Non-pigmented ciliary epithelial cell (primary cell): ENCODE measurements at regions not wholly inside any gene's neighbourhood (a gene's known extent, or its start where the extent isn't known, plus 50 kb on each side); places are given as distances from the start of the nearest gene placed in this dataset.

Source experiments
- DNase-seq: peaks from one replicate; pipeline ENCODE4 v3.0.0-alpha.2; 2010; ENCODE audit warnings: low read depth

DNA sequence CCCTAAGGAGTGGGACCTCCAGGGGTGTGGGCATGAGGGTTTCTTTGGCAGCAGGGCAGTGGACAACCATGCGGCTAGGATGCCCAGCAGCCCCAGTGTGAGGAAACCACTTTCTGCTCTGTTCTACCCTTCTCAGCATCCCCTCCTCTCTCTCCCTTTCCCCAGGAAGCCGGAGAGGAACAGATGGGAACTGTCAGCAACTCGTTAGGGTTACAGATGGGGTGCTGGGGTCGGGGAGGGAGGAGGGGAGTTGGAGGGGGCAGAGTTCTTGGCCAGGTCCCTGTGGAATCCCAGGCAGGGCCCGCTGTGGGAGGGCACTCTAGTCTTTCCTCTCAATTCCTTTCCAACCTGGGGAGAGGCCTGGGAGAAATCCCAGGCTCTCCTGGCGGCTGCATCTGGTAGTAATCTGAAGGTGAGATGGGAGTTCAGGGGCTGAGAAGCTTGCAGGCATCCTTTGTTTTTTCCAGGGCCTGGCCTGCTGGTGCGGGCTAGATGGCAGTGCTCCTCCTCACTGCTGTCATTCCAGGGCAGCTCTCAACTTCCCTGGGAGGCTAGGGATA, 93.9 kb upstream of the CSF3R start:
- no peak for DNase-seq

DNA sequence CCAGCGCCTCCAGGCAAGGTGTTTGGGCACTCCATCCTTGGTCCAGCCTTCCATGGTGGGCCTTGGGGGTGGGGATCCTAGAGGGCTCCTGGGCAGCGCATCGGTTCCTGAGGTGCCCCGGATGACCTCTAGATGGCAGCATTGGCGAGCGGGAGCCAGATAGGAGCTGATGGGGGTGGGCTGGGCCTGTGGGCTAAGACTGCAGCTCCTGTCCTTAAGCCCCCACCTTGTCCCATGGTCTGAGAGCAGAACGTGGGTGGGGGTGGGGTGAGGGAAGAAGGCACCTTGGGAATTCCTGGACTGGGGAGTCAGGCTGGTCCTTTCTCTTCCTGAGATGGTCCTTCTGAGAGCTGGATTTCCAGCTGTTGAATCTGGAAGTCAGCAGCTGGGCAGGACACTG, 93.4 kb upstream of the CSF3R start:
- DNase-seq: peak; percentile 4

DNA sequence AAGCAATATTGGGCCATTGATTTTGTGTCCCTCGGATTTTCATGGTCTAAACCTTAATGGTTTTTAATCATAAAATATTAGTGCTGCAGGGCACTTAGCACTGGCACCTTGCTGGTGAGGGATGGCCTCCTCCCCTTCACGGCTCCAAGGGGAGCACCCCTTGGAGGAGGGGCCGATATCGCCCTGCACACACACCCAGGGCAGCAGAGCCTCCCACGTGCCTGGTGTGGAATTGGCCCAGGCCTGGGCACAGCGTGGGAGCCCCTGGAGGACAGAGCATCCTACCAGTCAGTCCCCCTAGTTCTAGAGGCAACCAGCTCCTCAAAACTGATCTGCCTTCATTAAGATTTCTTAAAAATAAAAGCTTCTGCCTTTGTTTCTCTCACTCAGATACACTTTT, 90.7 kb upstream of the CSF3R start:
- DNase-seq: no peak

DNA sequence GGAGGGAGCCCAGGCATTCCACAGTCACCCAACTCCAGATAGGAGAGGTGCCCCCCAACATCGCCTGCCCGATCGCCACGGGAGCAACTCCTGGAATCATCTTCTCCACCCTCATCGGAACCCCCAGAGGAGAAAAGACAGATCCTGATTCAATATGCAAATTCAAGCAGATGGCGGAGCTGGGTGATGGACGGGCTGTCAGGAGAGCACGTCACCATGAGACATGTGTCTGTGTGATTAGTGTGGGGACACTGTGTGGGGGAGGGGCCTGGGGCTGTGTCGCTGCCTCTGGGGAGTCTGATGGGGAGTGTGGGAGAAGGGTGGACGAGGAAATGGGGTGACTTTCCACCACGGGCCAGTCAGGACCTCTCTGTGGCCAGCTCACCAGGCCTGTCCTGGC, 90.2 kb upstream of the CSF3R start:
- no peak for DNase-seq

DNA sequence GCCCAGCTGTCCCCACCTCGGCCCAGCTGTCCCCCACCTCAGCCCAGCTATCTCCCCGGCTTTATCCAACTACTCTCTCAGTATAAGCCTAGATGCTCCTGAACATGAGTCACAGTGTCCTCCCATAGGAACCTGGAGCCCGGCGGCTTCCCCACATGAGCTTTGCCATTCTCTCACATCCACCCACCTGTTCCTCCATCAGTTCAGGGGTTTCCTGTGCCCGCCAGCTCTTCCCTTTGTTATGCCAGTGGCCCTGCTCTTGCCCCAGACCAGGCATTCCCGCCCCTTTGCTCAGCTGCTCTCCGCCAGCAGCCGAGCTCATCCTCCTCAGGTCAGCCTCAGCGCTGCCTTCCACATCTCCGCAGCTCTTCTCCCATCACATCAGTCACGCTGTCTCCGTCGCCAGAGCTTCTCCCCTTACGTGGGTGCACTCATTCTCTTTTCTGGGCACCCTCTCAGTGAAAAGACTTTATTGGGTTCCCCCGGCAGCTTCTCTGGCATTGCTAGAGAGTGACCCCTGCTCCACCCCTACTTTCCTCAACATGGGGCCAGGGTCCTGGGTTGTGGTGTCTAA, 89.5 kb upstream of the CSF3R start:
- DNase-seq: no peak

DNA sequence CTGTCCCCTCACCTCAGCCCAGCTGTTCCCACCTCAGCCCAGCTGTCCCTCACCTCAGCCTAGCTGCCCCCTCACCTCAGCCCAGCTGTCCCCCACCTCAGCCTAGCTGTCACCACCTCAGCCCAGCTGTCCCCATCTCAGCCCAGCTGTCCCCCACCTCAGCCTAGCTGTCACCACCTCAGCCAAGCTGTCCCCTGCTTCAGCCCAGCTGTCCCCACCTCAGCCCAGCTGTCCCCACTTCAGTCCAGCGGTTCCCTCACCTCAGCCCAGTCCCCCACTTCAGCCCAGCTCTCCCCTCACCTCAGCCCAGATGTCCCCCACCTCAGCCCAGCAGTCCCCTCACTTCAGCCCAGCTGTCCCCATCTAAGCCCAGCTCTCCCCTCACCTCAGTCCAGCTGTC, 88.4 kb upstream of the CSF3R start:
- no peak for DNase-seq

DNA sequence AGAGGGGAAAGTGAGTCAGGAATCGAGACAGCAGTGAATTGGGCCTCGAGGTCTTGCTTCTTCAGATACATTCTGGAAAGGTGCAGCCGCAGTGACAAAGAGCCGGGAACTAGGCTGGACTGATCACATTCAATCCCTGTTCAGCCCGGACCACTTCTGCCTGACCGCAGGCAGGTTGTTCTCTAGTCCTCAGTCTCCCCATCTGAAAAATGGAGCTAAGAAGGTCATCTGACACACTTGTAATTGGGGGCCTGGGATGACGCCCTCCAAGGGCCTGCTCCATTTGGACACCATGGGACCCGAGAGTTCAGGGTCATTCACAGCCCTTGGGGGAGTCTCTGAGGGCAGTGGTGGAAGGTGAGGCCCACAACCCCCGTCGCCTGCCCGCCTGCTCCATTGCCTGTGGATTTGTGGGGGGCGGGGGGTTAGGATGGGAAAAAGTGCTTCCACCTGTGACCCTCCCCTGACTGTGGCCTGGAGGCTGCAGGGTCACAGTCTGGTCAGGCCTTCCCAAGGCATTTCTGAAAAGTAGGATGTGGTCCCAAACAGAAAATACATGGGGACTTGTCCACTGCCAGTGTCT, 87.9 kb upstream of the CSF3R start:
- DNase-seq: no peak

DNA sequence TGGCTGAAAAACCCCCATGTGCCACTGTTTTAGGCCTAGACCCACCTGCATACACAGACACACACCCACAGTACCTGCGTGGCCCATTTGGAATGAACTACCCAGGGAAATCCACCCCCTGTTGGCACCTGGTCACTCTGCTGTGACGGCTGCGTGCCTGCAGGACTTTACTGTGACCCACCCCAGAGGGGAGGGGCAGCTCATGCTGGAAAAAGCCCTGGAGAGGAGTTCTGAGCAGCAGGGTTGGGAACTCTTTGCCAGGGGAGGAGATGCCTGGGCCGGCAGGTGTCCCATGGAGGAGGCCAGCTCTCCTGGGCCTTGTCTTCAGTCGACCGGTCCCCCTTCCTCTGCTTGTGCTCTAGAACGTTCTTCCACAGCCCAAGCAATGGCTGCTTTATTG, 87.3 kb upstream of the CSF3R start:
- DNase-seq: no peak

DNA sequence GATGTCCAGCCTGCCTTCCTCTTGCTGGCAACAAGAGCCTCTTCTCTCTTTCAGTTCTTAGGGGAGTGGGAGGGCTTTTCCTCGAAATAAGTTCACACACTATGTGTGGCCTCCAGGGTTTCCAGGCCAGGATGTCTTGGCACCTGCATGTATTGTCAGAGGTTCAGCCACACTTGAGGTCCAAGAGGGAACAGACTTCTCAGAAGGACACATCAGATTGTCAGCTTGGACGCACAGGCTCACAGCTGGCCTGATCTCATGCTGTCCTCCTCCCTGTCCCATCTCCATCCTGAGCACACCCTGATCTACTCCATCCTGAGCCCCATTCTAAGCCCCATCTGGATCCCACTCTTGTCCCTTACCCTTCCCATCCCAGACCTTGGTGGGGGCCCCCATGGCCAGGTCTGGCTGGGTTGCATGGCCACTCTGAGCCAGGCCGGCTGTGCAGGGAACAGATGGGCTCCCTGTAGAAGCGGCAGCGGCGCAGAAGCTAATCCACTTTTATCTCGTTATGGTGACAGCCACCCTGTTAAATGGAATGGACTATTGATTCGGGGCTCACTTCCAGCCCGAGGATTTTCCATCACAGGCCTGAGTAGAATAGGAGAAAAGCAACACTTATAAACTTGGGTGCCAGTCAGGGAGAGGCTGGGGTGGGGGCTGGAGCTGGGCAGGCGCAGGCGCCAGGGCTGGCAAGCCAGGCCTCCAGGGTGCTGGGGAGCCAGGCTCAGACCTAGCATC, 85.1 kb upstream of the CSF3R start:
- no peak for DNase-seq

DNA sequence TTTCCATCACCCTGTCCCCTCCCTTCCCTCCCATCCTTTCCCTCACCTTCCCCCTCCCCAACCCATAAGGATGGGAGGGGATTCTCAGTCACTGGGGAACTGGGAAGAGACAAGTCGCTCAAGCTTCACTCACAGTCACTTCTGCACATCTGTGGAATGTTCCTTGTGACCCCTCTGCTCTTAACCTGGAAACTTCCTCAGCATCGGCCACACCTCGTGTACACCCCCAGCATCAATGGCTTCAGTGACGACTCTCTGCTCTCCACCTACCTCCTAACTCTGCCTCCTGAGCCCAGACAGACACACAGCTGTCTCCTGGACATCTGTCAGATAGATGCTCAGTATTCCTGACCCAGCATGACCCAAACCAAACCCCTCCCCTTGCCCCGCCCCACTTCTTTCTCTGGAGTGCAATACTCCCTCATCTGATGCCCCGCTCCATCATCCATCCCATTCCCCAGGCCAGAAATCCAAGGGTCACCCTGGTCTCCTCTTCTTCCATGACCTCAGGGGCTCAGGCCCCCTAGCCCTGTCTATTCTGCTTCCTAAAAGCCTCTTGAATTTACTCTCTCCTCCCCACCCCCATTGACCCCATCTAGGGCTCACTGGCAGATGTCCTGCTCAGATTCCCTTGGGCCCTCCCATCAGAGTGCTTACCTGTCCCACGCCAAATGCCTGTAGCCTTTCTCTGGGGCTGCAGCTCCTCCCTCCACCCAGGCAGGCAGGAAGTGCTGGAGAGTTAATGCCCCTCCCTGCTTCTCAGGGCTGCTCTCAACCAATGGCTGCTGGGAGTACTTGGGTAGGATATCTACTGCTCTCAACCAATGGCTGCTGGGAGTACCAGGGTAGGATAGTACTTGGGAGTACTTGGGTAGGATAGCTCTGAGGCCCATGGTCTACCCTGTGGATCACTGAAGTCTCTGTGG, 83.1 kb upstream of the CSF3R start:
- DNase-seq: no peak

DNA sequence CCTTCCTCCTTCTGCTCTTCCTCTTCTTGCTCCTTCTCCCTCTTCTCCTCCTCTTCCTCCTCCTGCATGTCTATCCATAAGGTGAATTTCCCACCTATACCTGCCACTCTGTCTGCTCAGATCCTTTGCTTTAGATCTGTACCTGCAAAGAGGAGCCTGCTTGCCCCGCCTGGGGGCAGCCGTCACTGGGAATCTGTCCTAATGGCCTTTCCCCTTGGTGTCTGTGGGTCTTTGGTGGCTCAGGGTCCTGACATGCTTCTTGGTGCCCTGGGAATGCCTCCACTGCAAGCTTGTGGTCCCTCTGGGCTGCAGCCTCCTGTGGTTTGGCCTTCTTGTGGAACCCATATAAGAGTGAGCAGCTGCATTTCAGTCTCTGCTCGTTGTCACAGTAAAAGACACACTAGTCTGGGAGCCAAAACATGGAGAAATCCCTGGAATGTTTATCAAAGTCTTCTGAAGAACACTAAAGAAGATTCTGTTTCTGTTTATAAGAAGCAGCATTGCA, 79.5 kb upstream of the CSF3R start:
- no peak for DNase-seq

DNA sequence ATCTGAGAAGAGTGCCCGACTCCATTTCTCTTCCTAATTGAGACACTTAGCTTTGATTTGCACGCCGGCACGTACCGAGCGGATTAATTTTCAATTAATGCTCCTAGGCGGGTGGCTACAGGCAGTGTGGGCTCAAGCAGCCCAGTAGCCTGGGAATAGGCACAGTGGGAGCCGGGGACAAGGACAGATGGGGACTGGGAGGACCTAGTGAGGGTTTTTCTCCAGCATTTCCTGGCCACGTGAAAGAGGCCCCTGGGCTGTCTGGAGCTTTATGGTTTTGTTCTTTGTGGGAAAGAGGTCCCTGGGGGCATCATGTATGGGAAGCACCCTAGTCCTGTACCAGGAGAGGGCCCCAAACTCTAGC, 78.6 kb upstream of the CSF3R start:
- DNase-seq: no peak

DNA sequence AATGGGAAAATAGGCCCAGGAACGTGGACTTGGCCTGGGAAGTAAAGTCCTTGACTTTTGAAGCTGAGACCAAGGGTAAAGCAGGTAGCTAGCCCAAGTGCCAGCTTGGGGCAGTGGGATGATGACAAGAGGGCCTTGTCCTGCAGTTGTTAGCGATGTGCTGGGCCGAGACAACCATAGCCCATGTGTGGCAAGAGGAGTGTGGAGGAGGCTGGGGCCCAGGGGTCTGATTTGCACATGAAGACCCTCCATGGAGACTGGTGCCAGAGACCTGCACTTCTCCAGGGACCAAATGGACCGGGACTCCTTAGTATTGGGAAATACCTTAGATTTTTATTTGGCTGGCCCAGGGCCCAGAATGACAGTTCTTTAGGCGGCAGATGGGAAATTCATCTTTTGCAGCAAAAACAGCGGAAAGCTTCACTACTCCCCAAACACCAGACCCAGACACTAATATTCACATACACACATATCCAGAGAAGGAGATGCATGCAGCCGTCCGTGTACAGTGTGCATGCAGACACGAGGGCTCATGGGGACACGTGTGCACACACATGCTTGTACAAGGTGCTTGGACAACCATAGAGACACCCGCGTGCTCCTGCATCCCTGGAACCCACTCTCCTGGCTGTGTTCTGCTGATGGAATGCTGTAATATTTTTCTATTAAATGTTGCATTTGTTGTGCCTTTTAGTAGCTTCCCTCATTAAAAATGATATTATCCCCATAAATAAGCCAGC, 78.1 kb upstream of the CSF3R start:
- no peak for DNase-seq

DNA sequence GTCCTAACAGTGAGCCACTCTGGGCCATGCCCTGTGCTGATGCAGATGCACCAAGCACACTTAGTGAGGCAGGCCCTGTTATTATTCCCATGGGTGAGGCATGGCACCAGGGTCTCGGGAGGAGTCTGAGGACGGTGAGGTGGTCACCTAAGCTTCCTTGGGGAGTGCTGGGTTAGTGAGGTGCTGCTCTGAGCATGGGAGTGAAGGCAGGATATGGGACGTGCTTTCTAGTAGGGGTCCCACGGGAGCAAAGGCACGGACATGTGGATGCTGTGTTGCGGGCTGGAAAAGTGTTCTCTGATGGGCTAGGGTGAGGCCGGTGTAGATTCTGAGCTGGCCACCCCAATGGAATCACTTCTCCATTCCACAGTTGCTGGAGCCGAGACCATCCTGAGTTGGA, 77.5 kb upstream of the CSF3R start:
- DNase-seq: no peak

DNA sequence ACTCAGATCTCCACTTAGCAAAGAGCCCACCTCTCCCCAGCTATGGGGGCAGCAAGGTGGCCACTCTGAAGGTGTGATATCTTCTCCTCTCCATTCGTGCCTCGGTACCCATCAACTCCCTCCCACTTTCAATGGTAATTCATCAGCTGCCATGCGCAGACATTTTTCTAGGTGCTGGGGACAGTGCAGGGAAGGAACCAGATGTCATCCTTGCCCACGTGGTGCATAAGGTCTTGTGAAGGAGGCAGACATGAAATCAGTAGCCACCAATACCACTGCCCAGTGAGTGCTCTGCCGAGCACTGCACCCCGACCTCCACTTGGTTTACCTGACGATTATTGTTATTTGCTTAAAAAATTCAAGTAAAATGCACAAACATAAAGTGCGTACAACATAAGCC, 76.3 kb upstream of the CSF3R start:
- no peak for DNase-seq

DNA sequence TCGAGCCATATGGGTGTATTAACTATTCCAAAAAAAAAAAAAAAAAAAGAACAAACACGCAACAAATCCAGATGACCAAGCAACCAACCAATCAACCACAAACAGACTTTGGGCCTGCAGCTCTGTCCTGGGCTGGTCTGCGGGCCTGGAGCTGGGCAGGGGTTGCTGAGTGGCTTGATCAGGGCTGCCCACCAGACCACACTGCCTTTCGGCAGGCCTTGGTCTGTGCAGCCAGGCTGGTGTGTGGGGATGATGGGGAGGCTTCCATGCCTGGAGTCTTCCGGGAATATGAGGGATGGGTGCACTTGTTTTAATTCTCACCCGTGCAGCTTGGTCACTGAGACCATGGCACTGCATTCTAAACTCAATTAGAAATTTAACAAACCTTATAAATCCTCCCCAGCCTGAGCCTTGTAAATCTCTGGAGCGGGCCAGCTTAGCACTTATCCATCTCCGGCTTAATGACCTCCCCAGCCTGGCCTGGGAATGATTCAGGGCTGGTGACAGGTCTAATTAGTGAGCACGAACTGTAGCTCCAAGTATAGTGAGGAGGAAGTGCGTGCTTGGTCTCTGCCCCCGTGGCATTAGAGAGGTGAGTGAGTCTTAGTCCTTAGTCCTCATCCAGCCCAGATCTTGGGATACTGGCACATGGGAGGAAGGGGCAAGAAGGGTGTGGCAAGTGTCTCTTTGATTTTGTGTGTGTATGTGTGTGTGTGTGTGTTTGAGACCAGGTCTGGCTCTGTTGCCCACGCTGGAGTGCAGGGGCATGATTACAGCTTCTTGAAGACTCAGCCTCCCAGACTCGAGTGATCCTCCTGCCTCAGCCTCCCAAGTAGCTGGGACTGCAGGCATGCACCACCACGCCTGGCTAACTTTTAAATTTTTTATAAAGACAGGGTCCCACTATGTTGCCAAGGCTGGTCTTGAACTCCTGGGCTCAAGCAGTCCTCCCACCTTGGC, 74.6 kb upstream of the CSF3R start:
- no peak for DNase-seq

DNA sequence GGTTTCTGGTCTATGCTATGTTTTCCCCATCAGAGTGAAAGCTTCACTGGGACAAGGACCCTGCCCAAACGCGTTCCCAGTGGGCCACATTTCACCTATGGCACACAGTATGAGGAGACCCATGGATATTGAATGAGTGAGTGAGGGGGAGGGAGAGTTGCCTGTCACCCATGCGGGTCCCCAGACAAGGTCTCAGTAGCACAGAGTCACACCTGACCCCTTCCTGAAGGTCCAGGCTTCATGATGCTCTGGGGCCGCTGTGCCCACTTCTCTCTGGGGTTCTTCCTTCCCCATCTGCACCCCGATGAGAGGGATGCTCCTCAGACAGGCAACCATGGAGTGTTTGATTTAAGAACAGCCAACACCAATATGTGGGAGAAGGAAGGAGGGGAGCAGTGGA, 72.3 kb upstream of the CSF3R start:
- DNase-seq: no peak

DNA sequence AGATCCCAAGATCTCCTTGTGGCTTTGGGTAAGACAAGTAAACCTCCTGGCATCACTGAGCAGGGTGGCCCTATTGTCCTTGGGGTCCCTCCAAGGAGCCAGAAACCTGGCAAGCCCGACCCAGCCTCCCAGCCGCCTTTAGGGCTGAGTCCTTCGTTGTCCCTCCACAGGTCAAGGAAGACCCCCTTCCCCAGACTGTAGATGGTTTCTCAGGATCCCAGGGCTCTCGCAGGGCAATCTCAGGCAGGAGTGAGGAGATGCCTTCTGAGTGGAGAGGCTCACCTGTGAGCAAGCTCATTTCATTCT, 71.6 kb upstream of the CSF3R start:
- no peak for DNase-seq

DNA sequence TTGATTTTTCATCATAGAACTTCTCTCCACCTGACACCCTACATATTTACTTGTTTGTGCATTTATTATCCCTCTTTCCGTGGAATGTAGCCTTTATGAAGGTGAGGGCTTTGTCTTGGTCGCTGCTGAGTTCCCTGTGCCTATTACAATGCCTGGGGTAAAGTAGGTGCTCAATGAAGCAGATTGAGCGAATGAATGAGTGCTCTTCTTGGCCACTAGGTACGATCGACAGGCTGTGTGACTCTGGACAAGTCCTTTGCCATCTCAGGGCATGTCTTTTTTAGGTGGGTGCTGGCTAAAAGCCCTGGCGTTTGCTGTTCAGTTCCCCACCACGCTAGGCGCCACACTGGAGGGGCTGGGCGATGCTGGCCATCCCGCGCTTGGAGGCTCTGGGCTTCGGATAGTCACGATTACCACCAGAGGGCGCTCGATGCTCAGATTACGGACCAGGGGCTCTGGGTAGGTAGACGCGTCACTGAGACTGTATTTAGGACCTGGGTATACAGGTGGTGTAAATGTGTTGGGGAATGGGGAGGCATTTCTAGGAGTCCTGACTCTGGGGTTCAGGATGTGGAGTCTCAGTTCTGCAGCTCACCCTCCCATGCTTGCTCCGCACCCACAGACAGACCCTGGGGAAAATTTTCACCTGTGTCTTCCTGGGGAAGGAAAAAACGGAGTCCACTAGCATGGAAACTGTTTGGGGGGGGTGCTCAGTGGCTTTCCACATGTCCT, 71.0 kb upstream of the CSF3R start:
- peak; percentile 6 for DNase-seq

DNA sequence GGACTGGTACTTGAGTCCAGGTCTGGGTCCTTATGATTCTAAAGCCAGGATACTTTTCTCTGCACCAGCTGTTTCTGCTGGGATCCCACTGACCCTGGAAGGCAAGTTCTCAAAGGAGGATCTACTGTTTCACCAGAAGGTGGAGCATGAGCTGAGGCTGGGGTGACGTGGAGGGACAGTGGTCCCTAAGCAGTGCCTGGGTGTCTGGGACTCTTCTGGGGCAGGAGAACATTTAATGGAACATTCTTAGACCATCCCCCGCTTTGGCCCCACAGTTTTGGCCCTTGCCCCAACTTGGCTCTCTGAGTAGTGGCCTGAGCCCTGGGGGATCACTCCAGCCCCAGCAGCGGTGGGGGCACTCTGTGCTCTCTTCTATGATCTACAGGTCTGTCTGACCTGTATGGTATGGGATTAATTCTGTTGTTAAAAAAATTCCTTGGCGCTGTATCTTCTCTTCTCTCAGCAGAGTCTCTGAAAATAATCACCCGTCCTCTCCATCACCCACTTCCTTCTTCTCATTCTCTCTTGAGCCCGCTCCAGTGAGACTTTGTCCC, 60.3 kb upstream of the CSF3R start:
- DNase-seq: no peak
